Suprapubic skin (tissue), 4 donors: ENCODE measurements at regions not wholly inside any gene's neighbourhood (a gene's known extent, or its start where the extent isn't known, plus 50 kb on each side); places are given as distances from the start of the nearest gene placed in this dataset.

Experiments
- DNase-seq, 2 donors: peaks; one replicate each; pipeline ENCODE4 v3.0.0-alpha.2; 2019; ENCODE audit warnings: low spot score in 2 of 2
- H3K27ac ChIP-seq: fragments of 200-600 bp; sonication (generic); one replicate; pipeline ENCODE4 v1.5.1; 2019
- H3K27me3 ChIP-seq: fragments of 200-600 bp; sonication (generic); one replicate; pipeline ENCODE4 v1.5.1; 2019
- H3K36me3 ChIP-seq: fragments of 200-600 bp; sonication (generic); one replicate; pipeline ENCODE4 v1.5.1; 2019
- H3K4me1 ChIP-seq: fragments of 200-600 bp; sonication (generic); one replicate; pipeline ENCODE4 v1.5.1; 2019
- H3K4me3 ChIP-seq: fragments of 200-600 bp; sonication (generic); one replicate; pipeline ENCODE4 v1.5.1; 2019; ENCODE audit warnings: mild to moderate bottlenecking
- H3K9me3 ChIP-seq: fragments of 200-600 bp; sonication (generic); one replicate; pipeline ENCODE4 v1.5.1; 2019
- CTCF ChIP-seq, 2 donors: fragments of 200-600 bp in 1 of 2; fragments of 450-650 bp in 1 of 2; sonication (generic) in 1 of 2; IDR thresholded peaks; one replicate each; pipeline ENCODE4 v1.5.1; 2016 to 2019; ENCODE audit warnings: antibody characterized with exemption in 2 of 2, mild to moderate bottlenecking in 1 of 2, moderate library complexity in 1 of 2
- EP300 ChIP-seq: sonication (generic); formaldehyde crosslinking; IDR thresholded peaks from one replicate; pipeline ENCODE4 v1.6.1; 2017; ENCODE audit warnings: antibody characterized with exemption
- POLR2A ChIP-seq, 2 donors: fragments of 450-650 bp; IDR thresholded peaks; one replicate each; pipeline ENCODE4 v1.6.1; 2017; ENCODE audit warnings: antibody characterized with exemption in 2 of 2, mild to moderate bottlenecking in 2 of 2, moderate library complexity in 2 of 2
- POLR2AphosphoS5 ChIP-seq, 3 donors: sonication (generic); formaldehyde crosslinking; IDR thresholded peaks; one replicate each; pipeline ENCODE4 v1.6.1; 2017; ENCODE audit warnings: antibody characterized with exemption in 3 of 3
- WGBS: methylation state at CpG from one replicate; pipeline ENCODE4 v1.1.5; 2018; 5-methylcytosine and 5-hydroxymethylcytosine counted together

DNA sequence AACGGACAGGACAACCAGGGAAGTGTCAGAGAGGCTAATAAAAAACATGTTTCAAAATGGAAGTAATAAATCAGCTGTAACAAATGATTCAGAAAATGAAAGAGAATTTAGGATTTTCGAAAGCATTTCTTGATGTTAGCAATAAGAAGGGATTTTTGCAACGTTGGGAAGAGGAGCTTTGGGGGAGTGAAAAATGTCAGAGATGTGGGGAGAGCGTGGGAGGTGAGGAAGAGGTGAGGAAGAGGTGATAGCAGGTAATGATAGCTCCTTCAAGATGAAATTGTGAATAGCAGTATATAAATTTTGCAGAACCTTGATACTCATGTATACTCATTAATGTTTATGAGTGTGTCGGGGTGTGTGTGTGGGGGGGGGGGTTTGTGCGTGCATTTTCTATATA lies 76.2 kb upstream of the COX10 start:
- Histone ChIP-seq H3K4me1 (no peaks in the 10 kb centered on the region), H3K27me3 (no peaks in the 10 kb centered on the region), H3K4me3 (no peak overlapping the region), H3K9me3 (no peaks in the 10 kb centered on the region), H3K27ac (no peak overlapping the region), H3K36me3 (no peaks in the 10 kb centered on the region)
- no peak for DNase-seq
- TF ChIP-seq EP300 (no peak), POLR2A (IDR thresholded peaks at IDR 0.05) (no peak), POLR2AphosphoS5 (IDR thresholded peaks at IDR 0.05) (no peak), CTCF (IDR thresholded peaks at IDR 0.05) (no peak)
- WGBS, result 77% methylated on average over 6 of the region's 6 CpGs

- 90% methylated on average over 6 of the region's 6 CpGs for WGBS
- TF ChIP-seq CTCF (IDR thresholded peaks at IDR 0.05) (no peak), POLR2AphosphoS5 (IDR thresholded peaks at IDR 0.05) (no peak), EP300 (no peak), POLR2A (IDR thresholded peaks at IDR 0.05) (no peak)
- H3K27me3 ChIP-seq, result no peaks in the 10 kb centered on the region
Measured at GRCh38 chr17:13994050-13994449, 75.3 kb upstream of the COX10 start.

GRCh38 chr17:13995856-13996271 lies 73.4 kb upstream of the COX10 start:
- Histone ChIP-seq H3K4me1 (no peaks in the 10 kb centered on the region), H3K27ac (no peak overlapping the region), H3K4me3 (no peak overlapping the region), H3K27me3 (no peaks in the 10 kb centered on the region), H3K9me3 (no peaks in the 10 kb centered on the region), H3K36me3 (no peaks in the 10 kb centered on the region)
- TF ChIP-seq EP300, result no peak
- no peak for TF ChIP-seq POLR2AphosphoS5 (IDR thresholded peaks at IDR 0.05)
- TF ChIP-seq CTCF (IDR thresholded peaks at IDR 0.05), result no peak
- no peak for TF ChIP-seq POLR2A (IDR thresholded peaks at IDR 0.05)
- 62% methylated on average over 4 of the region's 4 CpGs for WGBS
- DNase-seq, result no peak

More at GRCh38 chr17:13994050-13994449, 75.3 kb upstream of the COX10 start:
- H3K9me3 ChIP-seq, result no peaks in the 10 kb centered on the region
- DNase-seq, result no peak
- H3K27ac ChIP-seq, result no peak overlapping the region
- no peaks in the 10 kb centered on the region for H3K4me1 ChIP-seq
- no peaks in the 10 kb centered on the region for H3K36me3 ChIP-seq
- no peak overlapping the region for H3K4me3 ChIP-seq

GRCh38 chr17:13996276-13996675 lies 73.0 kb upstream of the COX10 start:
- no peaks in the 10 kb centered on the region for H3K9me3 ChIP-seq
- DNase-seq, result no peak
- no peak overlapping the region for H3K4me3 ChIP-seq
- H3K27ac ChIP-seq, result no peak overlapping the region
- H3K36me3 ChIP-seq, result no peaks in the 10 kb centered on the region
- H3K27me3 ChIP-seq, result no peaks in the 10 kb centered on the region
- 61% methylated on average over 7 of the region's 7 CpGs for WGBS
- no peaks in the 10 kb centered on the region for H3K4me1 ChIP-seq
- no peak for TF ChIP-seq CTCF (IDR thresholded peaks at IDR 0.05)
- TF ChIP-seq POLR2AphosphoS5 (IDR thresholded peaks at IDR 0.05), result no peak
- no peak for TF ChIP-seq POLR2A (IDR thresholded peaks at IDR 0.05)
- no peak for TF ChIP-seq EP300

DNA sequence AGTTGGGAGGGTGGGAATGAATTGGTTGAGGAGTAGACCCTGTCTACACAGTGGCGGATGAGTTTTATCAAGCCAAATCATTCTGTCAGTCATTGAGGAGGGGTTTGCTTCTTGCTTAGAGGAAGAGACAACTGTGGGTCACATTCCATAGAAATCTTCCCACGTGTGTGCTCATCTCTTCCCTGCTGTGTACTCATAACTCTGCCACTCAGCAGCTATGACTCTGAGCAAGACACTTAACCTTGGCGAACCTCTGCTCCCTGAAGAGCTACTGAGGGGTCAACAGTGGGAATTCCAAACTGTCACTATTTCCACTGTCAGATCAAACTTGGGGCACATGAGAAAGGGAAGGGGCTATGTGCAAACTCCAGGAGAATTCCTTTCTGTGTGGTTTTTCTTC lies 72.6 kb upstream of the COX10 start:
- no peak overlapping the region for H3K27ac ChIP-seq
- TF ChIP-seq EP300 (no peak), POLR2AphosphoS5 (IDR thresholded peaks at IDR 0.05) (no peak), POLR2A (IDR thresholded peaks at IDR 0.05) (no peak), CTCF (IDR thresholded peaks at IDR 0.05) (no peak)
- no peaks in the 10 kb centered on the region for H3K9me3 ChIP-seq

More for the DNA sequence above, 72.6 kb upstream of the COX10 start:
- H3K36me3 ChIP-seq, result no peaks in the 10 kb centered on the region
- no peaks in the 10 kb centered on the region for H3K27me3 ChIP-seq
- 57% methylated on average over 3 of the region's 3 CpGs for WGBS
- H3K4me1 ChIP-seq, result no peaks in the 10 kb centered on the region
- H3K4me3 ChIP-seq, result no peak overlapping the region
- no peak for DNase-seq
